ENCODE measurements at regions not wholly inside any gene's neighbourhood (a gene's known extent, or its start where the extent isn't known, plus 50 kb on each side); places are given as distances from the start of the nearest gene placed in this dataset.
A peak's percentile ranks its signal among the peaks of the same experiment; 100 is the strongest.

DNA sequence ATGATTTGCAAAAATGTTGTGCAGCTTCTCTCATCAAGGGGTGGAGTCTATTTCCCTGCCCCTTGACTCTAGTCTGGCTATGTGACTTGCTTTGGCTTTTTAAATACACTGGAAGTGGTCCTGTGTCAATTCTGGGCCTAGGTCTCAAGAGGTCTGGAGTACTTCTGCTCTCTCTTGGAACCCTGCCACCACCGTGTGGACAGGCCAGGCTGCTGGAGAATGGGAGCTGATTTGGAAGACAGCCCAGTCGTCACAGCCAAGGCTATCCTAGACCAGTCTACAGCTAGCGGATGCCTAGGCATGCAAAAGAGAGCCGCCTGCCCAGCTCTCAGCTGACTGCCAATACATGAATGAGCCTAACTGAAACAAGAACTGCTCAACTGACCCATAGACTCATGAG, 56.7 kb upstream of the CLINT1 start:
- DNase-seq: peak; percentile 73

DNA sequence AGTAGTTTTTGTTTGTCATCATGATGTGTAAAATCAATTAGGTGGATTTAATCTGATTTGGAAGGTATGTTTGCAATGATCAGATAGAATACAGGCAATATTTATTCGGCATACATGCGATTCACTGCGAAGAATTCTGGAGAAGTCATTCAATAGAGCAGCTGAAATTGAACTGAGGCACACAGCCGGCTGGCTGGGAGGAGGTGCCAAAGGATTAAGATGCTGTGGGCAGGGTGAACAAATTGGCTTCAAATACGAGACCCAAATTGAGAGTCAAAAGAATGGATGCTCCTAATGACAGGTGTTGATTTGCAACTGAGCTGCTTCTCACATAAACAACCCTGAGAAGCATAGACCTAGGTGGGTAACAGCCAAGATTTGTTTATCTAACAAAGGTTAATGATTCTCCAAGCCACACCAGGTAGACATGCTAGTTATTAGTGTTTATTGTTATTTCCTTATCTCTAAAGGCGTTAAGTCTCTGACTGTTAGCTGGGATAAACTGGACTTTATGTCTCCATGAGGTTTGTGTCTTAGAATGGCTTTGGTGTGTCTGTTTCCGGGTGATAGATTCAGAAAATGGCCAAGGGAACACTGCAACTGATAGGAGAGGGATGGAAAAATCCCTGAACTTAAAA, 55.3 kb upstream of the CLINT1 start:
- DNase-seq: no peak

DNA sequence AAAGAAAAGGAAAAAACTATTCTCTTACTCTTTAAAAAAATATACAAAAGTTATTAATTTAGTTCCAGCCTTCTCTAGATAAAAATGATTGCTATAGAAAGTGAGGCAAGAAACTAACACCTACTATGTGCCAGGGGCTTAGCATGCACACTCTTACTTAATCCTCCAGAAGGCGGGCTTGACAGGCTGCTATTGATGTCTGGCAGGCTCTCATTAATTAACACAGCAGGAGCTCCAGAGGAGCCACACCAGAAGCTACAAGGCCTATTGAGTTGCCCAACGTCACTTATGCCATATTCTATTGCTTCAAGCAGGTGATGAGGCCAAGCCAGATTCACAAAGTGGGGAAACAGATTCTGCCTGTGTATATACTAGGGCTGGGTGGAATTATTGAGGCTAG, 54.6 kb upstream of the CLINT1 start:
- DNase-seq: no peak

DNA sequence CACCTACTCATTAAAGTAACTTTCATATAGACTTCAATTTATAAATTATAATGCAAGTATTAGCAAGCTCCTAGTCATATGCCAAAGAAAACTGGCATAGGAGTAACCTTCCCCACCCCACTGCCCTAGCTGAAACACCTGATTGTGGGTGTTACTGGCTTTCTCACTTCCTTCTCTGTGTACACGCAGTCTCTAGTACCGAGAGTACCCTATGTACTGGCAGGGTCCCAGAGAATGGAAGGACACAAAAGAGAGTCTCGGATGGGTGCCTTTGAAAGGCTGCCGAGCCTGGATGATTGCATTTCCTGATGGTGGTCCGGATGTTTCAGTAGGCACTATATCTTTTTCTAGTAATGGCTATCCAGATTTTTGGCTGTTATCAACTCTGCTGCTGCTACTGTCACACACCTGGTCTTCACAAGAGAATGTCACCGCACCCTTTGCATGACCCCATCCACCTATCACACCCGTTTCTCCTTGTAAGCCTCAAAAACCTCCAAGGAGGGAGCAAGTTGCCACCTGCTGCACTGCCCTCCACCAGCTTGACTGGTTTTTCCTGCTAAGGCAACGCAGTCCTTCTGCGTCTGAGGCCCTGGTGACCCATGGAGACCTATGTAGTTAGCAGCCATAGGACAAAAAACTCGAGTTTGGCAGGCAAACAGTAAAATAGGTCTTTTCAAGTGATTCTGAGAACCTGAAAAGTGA, 53.8 kb upstream of the CLINT1 start:
- DNase-seq: no peak

DNA sequence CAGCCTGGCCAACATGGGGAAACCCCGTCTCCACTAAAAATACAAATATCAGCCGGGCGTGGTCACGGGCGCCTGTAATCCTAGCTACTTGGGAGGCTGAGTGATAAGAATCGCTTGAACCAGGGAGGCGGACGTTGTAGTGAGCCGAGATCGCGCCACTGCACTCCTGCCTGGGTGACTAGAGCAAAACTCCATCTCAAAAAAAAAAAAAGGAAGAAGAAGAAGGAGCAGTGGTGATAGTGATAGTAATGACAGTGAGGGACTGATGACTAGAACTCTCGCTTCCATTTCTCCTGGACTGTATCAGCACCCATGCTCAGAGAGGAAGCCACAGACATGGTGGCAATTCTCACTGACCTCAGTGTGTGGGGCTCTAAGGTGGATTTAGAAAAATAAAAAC, 52.6 kb upstream of the CLINT1 start:
- no peak for DNase-seq
